NCI-H1105 (cell line): ENCODE measurements at regions not wholly inside any gene's neighbourhood (a gene's known extent, or its start where the extent isn't known, plus 50 kb on each side); places are given as distances from the start of the nearest gene placed in this dataset.
"Not testable (repeated sequence)": the region's sequence is repeated elsewhere in the genome, so short reads cannot be mapped to it uniquely, and the experiment has no call there.

Experiments
- DNase-seq: peaks from one replicate; lab custom pipeline; 2025; lab: John Stamatoyannopoulos, UW

- DNase-seq: no peak
Observed at GRCh38 chr1:229710746-229711145, 84.7 kb downstream of the URB2 start.

- DNase-seq: no peak
Observed at GRCh38 chr1:229714306-229714705, 88.3 kb downstream of the URB2 start.

- DNase-seq: no peak
Observed at GRCh38 chr1:229714964-229715603, 89.0 kb downstream of the URB2 start.

GRCh38 chr1:229716069-229716468 is 90.0 kb downstream of the URB2 start:
- DNase-seq: no peak

GRCh38 chr1:229716704-229717103 is 90.7 kb downstream of the URB2 start:
- no peak for DNase-seq

GRCh38 chr1:229717786-229718576 is 91.9 kb downstream of the URB2 start:
- no peak for DNase-seq

- no peak for DNase-seq
Observed at GRCh38 chr1:229726061-229726460, 100.0 kb downstream of the URB2 start.

- no peak for DNase-seq
Observed at GRCh38 chr1:229729916-229730315, 103.9 kb downstream of the URB2 start.

- DNase-seq: no peak
Observed at GRCh38 chr1:229730573-229730972, 104.5 kb downstream of the URB2 start.

- DNase-seq: no peak
Observed at GRCh38 chr1:229732061-229732460, 106.0 kb downstream of the URB2 start.

- DNase-seq: no peak
Observed at GRCh38 chr1:229736376-229736775, 110.3 kb downstream of the URB2 start.

GRCh38 chr1:229742614-229743013 is 116.6 kb downstream of the URB2 start:
- DNase-seq: not testable (repeated sequence)

- no peak for DNase-seq
Observed at GRCh38 chr1:229749992-229750391, 123.9 kb downstream of the URB2 start.

- DNase-seq: no peak
Observed at GRCh38 chr1:229751610-229752009, 125.6 kb downstream of the URB2 start.

GRCh38 chr1:229752679-229753078 is 126.6 kb downstream of the URB2 start:
- no peak for DNase-seq

GRCh38 chr1:229753764-229754551 is 127.9 kb downstream of the URB2 start:
- no peak for DNase-seq

- DNase-seq: no peak
Observed at GRCh38 chr1:229756666-229757065, 130.6 kb downstream of the URB2 start.

- DNase-seq: no peak
Observed at GRCh38 chr1:229757226-229757625, 131.2 kb downstream of the URB2 start.

- no peak for DNase-seq
Observed at GRCh38 chr1:229758101-229759036, 132.3 kb downstream of the URB2 start.

- no peak for DNase-seq
Observed at GRCh38 chr1:229759037-229759435, 133.0 kb downstream of the URB2 start.

GRCh38 chr1:229759586-229759985 is 133.5 kb downstream of the URB2 start:
- no peak for DNase-seq
